ENCODE measurements at regions not wholly inside any gene's neighbourhood (a gene's known extent, or its start where the extent isn't known, plus 50 kb on each side); places are given as distances from the start of the nearest gene placed in this dataset.

DNA sequence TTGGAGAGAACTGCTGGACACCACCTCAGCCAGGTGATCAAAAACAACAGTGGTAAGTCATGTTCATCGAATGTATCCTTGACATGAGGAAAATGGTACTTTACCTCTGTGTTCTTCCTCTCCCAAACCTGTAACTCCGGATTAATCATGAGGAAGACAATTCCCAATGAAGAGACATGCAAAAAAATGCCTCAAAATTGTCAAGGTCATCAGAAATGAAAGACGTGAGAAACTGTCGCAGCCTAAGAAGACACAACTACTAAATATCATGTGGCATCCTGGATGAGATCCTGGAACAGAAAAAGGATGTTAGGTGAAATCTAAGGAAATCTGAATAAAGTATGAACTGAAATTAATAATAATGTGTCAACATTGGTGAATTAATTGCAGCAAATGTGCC is 178.4 kb downstream of the LACC1 start:
- Histone ChIP-seq H3K9me3 (no peaks in the 10 kb centered on the region), H3K36me3 (no peaks in the 10 kb centered on the region), H3K4me3 (ENCODE audit: low read depth in 1 of 2, low read length in 1 of 2) (no peak overlapping the region), H3K27me3 (no peaks in the 10 kb centered on the region), H3K27ac (no peak overlapping the region), H3K4me1 (ENCODE audit: control insufficient read depth in 1 of 2, insufficient read depth in 1 of 2, low read depth in 1 of 2, low read length in 1 of 2) (no peaks in the 10 kb centered on the region)
- TF ChIP-seq CTCF (IDR thresholded peaks at IDR 0.05) = no peak

DNA sequence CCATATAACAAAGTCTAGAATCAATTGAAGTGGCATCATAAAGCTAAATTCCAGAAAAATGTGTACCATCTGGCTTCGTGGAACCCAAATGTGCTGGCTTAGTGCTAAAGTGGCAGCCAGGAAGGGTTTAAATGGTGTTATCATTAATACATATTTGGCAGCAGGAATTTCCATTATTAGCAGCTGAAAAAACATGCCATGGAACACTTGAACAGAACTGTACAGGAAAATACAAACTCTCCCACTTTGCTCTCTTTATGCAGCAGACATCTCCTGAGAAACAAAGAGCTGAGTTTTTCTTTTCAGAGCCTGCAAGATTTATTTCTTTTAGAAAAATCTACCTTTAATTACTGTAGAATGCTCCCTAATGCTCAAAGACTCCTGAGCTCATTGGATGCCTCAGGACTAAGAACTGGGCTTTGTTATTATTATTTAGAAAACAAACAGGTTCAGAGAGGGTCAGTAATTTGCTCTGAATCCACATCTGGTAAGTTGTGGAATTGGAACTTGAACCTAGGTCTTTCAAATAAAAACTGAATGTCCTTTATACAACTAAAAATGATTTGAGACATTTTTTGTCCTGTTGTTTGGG is 179.0 kb downstream of the LACC1 start:
- H3K4me1 ChIP-seq (ENCODE audit: control insufficient read depth in 1 of 2, insufficient read depth in 1 of 2, low read depth in 1 of 2, low read length in 1 of 2) = no peaks in the 10 kb centered on the region
- H3K27me3 ChIP-seq = no peaks in the 10 kb centered on the region
- TF ChIP-seq CTCF (IDR thresholded peaks at IDR 0.05) = no peak
- H3K9me3 ChIP-seq = no peaks in the 10 kb centered on the region
- H3K36me3 ChIP-seq = no peaks in the 10 kb centered on the region
- no peak overlapping the region for H3K27ac ChIP-seq
- no peak overlapping the region for H3K4me3 ChIP-seq (ENCODE audit: low read depth in 1 of 2, low read length in 1 of 2)

DNA sequence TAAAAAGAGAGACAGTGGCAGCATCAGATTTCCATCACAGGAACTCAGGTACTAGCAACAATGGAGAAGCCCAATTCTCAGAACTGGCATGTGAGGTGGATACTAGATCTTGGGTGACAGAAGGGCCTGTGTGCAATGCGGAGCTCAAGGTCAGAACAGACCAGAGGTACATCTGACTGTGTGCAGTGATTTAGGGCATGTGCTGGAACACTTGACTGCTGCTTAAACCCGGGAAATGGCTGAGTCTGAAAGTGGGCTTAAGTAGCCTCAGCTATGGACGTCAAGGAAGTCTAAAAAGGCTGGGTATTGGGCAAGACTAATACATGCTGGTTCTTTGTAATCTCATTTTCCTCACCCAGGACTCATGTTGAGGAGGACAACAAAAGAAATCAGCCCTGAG is 182.2 kb downstream of the LACC1 start:
- no peak for TF ChIP-seq CTCF (IDR thresholded peaks at IDR 0.05)
- Histone ChIP-seq H3K4me3 (ENCODE audit: low read depth in 1 of 2, low read length in 1 of 2) (no peak overlapping the region), H3K4me1 (ENCODE audit: control insufficient read depth in 1 of 2, insufficient read depth in 1 of 2, low read depth in 1 of 2, low read length in 1 of 2) (no peaks in the 10 kb centered on the region), H3K27me3 (no peaks in the 10 kb centered on the region), H3K9me3 (no peaks in the 10 kb centered on the region), H3K27ac (no peak overlapping the region), H3K36me3 (no peaks in the 10 kb centered on the region)

GRCh38 chr13:44063467-44063866 is 183.8 kb downstream of the LACC1 start:
- Histone ChIP-seq H3K4me1 (ENCODE audit: control insufficient read depth in 1 of 2, insufficient read depth in 1 of 2, low read depth in 1 of 2, low read length in 1 of 2) (no peaks in the 10 kb centered on the region), H3K27ac (no peak overlapping the region), H3K9me3 (no peaks in the 10 kb centered on the region), H3K27me3 (no peaks in the 10 kb centered on the region), H3K4me3 (ENCODE audit: low read depth in 1 of 2, low read length in 1 of 2) (no peak overlapping the region), H3K36me3 (no peaks in the 10 kb centered on the region)
- no peak for TF ChIP-seq CTCF (IDR thresholded peaks at IDR 0.05)

GRCh38 chr13:44063881-44064280 is 184.2 kb downstream of the LACC1 start:
- Histone ChIP-seq H3K9me3 (no peaks in the 10 kb centered on the region), H3K27ac (no peak overlapping the region), H3K27me3 (no peaks in the 10 kb centered on the region), H3K4me3 (ENCODE audit: low read depth in 1 of 2, low read length in 1 of 2) (no peak overlapping the region), H3K36me3 (no peaks in the 10 kb centered on the region), H3K4me1 (ENCODE audit: control insufficient read depth in 1 of 2, insufficient read depth in 1 of 2, low read depth in 1 of 2, low read length in 1 of 2) (no peaks in the 10 kb centered on the region)
- TF ChIP-seq CTCF (IDR thresholded peaks at IDR 0.05) = no peak

DNA sequence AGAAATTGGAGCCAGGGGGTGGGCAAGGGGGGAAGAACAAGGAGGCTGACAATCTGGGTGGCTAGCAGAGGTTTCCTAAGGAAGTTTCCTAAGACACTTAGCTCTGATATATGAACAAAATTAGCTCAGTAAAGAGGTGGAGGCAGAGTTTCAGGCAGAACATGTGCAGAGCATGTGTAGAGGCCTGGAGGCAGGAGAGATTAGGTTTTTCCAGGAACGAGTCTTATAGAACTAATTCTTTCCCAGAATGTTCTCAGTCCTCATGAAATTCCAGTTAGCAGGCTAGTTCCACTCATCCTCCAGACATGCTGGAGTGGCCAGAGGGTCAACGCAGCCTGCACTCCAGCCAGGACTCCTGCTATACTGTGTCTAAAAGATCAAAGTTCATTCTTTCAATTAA is 184.7 kb downstream of the LACC1 start:
- H3K36me3 ChIP-seq = no peaks in the 10 kb centered on the region
- H3K27ac ChIP-seq = no peak overlapping the region
- no peaks in the 10 kb centered on the region for H3K4me1 ChIP-seq (ENCODE audit: control insufficient read depth in 1 of 2, insufficient read depth in 1 of 2, low read depth in 1 of 2, low read length in 1 of 2)
- no peaks in the 10 kb centered on the region for H3K9me3 ChIP-seq
- no peak for TF ChIP-seq CTCF (IDR thresholded peaks at IDR 0.05)
- H3K27me3 ChIP-seq = no peaks in the 10 kb centered on the region
- H3K4me3 ChIP-seq (ENCODE audit: low read depth in 1 of 2, low read length in 1 of 2) = no peak overlapping the region

All from neutrophil (primary cell).